ENCODE measurements at regions not wholly inside any gene's neighbourhood (a gene's known extent, or its start where the extent isn't known, plus 50 kb on each side); places are given as distances from the start of the nearest gene placed in this dataset.
A peak's percentile ranks its signal among the peaks of the same experiment; 100 is the strongest.
"Not testable (repeated sequence)": the region's sequence is repeated elsewhere in the genome, so short reads cannot be mapped to it uniquely, and the experiment has no call there.

DNA sequence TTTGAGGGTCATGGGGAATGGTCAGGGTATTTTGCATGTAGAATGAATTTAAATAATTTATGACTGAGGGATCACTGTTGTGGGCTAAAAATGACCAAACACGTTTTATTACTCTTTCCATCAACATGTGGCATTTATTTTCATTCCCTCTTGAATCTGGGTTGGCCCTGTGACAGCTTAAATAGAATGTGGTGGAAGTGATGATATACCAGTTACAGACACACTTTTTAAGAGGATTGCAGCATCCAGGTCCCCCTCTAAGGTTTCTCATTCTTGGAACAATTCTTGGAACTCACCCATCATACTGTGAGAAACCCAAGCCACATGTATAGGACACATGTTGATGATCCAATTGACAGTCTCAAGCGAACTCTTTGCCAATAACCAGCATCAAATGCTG, 272.4 kb downstream of the ETV1 start:
- no peak overlapping the region for H3K27ac ChIP-seq (ENCODE audit: low read depth, low read length, severe bottlenecking)
- 75 to 83% methylated on average over 1 of the region's 2 CpGs for WGBS, 2 experiments (ENCODE audit: insufficient coverage in 2 of 2)
- no peaks in the 10 kb centered on the region for H3K9me3 ChIP-seq (ENCODE audit: control insufficient read depth, low read length)
- H3K4me3 ChIP-seq (ENCODE audit: extremely low read depth, insufficient read depth, low read length, poor library complexity, severe bottlenecking) = no peak overlapping the region
- no peaks in the 10 kb centered on the region for H3K4me1 ChIP-seq (ENCODE audit: control insufficient read depth, insufficient read depth, low read length, poor library complexity, severe bottlenecking)
- no peaks in the 10 kb centered on the region for H3K36me3 ChIP-seq (ENCODE audit: control insufficient read depth, insufficient read depth, low read length)

DNA sequence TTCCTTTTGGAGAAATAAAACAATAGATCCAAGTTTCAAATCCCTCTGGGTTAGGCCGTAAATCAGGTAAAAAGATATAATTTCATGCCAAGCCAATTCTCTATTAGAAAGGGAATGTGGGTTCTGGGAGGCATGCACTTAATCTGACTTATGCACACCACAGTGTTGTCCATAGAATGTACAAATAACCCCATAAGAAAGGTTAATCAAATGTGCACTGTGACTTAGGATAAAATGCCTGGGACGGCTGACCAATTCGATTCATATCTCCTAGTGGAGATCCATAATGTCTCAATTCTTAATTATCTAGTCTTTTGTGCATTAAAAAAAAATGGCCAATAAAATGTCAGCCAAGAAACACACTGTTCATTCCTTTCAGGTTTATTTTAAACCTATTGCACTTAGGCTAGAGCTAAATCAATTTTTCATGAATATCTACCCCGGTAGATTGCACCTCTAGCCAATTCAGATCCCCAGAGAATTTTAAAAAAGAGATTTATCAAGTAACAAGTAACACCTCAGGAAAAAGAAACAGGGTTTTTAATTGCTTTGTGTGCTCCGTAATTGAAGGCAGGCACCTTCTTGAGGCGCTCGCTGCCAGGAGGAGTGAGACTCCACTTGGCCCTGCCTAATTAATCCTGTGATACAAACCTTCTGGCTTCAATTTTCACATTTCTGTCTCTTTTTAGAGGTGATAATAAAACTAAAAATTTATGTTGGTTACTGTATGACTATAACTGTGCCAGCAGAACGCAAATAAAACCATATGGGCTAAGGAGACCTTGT, 265.1 kb downstream of the ETV1 start:
- H3K4me1 ChIP-seq (ENCODE audit: control insufficient read depth, insufficient read depth, low read length, poor library complexity, severe bottlenecking) = no peaks in the 10 kb centered on the region
- H3K4me3 ChIP-seq (ENCODE audit: extremely low read depth, insufficient read depth, low read length, poor library complexity, severe bottlenecking) = no peak overlapping the region
- H3K9me3 ChIP-seq (ENCODE audit: control insufficient read depth, low read length) = no peaks in the 10 kb centered on the region
- no peaks in the 10 kb centered on the region for H3K36me3 ChIP-seq (ENCODE audit: control insufficient read depth, insufficient read depth, low read length)
- no peak overlapping the region for H3K27ac ChIP-seq (ENCODE audit: low read depth, low read length, severe bottlenecking)
- WGBS, 2 experiments (ENCODE audit: insufficient coverage in 2 of 2) = 93 to 94% methylated on average over 4 to 5 of the region's 8 CpGs

DNA sequence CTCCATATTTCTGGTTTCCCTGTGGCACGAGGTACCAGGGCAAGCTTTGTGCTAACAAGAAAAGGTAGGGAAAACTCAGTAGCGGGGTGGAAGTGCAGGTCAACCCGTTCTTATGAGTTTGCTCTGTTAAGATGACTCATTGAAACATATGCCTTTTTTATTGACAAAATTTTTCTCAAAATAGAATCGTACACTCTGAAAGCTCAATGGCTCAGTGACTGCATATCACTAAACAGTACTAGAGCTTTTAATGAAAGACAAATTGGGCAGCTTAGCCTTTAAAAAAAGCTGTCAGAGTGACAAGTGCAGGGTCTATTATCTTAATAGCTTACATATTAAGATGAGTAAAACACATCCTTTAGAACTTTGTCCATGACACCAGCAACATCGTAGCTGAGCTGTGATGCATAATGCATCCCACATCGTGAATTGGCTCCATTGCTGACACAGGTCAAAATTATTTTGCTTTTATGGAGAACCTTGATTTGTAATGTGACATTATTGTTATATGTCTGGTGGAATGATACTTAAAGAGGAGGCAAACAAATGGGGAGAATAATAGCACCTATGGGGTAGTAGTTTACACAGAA, 264.4 kb downstream of the ETV1 start:
- WGBS, 2 experiments (ENCODE audit: insufficient coverage in 2 of 2) = 88 to 92% methylated on average over 2 to 3 of the region's 6 CpGs
- Histone ChIP-seq H3K9me3 (ENCODE audit: control insufficient read depth, low read length) (no peaks in the 10 kb centered on the region), H3K4me3 (ENCODE audit: extremely low read depth, insufficient read depth, low read length, poor library complexity, severe bottlenecking) (no peak overlapping the region), H3K27ac (ENCODE audit: low read depth, low read length, severe bottlenecking) (no peak overlapping the region), H3K36me3 (ENCODE audit: control insufficient read depth, insufficient read depth, low read length) (no peaks in the 10 kb centered on the region), H3K4me1 (ENCODE audit: control insufficient read depth, insufficient read depth, low read length, poor library complexity, severe bottlenecking) (no peaks in the 10 kb centered on the region)

DNA sequence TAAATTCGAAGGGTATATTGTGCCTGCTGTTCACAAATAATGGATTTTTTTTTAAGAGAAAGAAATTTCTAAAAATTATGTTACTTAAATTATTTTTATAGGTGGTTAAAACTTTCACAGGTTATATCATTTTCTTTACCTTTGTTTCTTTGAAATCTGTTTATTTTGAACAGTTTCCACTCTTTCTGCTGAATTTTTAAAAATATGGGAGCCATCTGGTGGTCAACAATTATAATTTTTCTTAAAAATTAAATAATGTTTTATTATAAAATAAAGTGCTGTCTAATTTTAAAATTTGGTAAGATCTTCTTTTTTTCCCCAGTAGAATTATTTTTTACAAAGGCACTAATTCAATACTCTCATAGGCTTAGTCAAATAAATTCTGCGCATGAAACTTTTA, 263.9 kb downstream of the ETV1 start:
- WGBS, 2 experiments (ENCODE audit: insufficient coverage in 2 of 2) = 100% methylated on average over 1 to 2 of the region's 2 CpGs
- no peak overlapping the region for H3K27ac ChIP-seq (ENCODE audit: low read depth, low read length, severe bottlenecking)
- H3K36me3 ChIP-seq (ENCODE audit: control insufficient read depth, insufficient read depth, low read length) = no peaks in the 10 kb centered on the region
- no peaks in the 10 kb centered on the region for H3K9me3 ChIP-seq (ENCODE audit: control insufficient read depth, low read length)
- no peaks in the 10 kb centered on the region for H3K4me1 ChIP-seq (ENCODE audit: control insufficient read depth, insufficient read depth, low read length, poor library complexity, severe bottlenecking)
- no peak overlapping the region for H3K4me3 ChIP-seq (ENCODE audit: extremely low read depth, insufficient read depth, low read length, poor library complexity, severe bottlenecking)

DNA sequence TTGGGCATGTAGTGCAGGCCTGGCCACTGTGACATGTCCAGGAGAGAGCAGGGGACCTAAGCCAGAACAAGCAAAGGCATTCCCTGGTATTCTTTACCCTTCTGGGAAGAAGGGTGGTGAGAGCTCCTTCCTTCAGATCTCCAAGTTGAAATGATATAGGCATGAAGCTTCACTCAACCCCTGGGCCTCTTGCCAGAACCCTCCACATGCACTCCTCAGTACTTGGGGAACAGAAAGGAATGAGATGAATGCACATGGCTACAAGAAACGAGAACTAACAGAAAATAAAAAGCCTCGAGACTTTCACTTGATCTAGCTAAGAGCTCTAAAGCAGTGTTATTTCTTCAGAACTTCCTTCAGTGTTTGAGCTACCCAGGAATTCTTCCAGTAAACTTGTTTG, 262.2 kb downstream of the ETV1 start:
- 100% methylated on average over 1 of the region's 2 CpGs for WGBS, 2 experiments (ENCODE audit: insufficient coverage in 2 of 2)
- no peak overlapping the region for H3K27ac ChIP-seq (ENCODE audit: low read depth, low read length, severe bottlenecking)

DNA sequence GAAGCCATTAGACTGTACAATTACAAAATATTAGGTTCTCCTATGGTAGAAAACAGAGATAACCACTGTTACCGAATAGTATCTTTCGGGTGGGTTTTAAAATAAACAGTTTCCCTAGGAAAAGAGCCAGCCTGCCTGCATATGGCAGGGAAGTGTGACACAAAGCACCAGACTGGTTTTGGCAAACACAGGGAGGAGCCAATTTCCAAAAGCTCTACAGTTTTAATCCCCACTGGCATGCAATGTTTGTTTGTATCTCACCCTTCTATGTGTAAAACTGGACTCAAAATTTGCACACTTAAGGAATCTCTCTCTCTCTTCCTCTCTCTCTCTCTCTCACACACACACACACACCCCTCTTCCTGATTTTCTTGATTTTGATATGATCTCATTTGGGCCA, 261.7 kb downstream of the ETV1 start:
- WGBS, 2 experiments (ENCODE audit: insufficient coverage in 2 of 2) = 100% methylated on average over 2 of the region's 2 CpGs; no CpG with 5 or more reads in 1 of the 2 experiments
- Histone ChIP-seq H3K27ac (ENCODE audit: low read depth, low read length, severe bottlenecking) (no peak overlapping the region), H3K9me3 (ENCODE audit: control insufficient read depth, low read length) (no peaks in the 10 kb centered on the region), H3K4me1 (ENCODE audit: control insufficient read depth, insufficient read depth, low read length, poor library complexity, severe bottlenecking) (no peaks in the 10 kb centered on the region), H3K36me3 (ENCODE audit: control insufficient read depth, insufficient read depth, low read length) (no peaks in the 10 kb centered on the region), H3K4me3 (ENCODE audit: extremely low read depth, insufficient read depth, low read length, poor library complexity, severe bottlenecking) (no peak overlapping the region)

More for the DNA sequence above, 262.2 kb downstream of the ETV1 start:
- H3K4me3 ChIP-seq (ENCODE audit: extremely low read depth, insufficient read depth, low read length, poor library complexity, severe bottlenecking) = no peak overlapping the region
- H3K36me3 ChIP-seq (ENCODE audit: control insufficient read depth, insufficient read depth, low read length) = no peaks in the 10 kb centered on the region
- H3K9me3 ChIP-seq (ENCODE audit: control insufficient read depth, low read length) = no peaks in the 10 kb centered on the region
- no peaks in the 10 kb centered on the region for H3K4me1 ChIP-seq (ENCODE audit: control insufficient read depth, insufficient read depth, low read length, poor library complexity, severe bottlenecking)

DNA sequence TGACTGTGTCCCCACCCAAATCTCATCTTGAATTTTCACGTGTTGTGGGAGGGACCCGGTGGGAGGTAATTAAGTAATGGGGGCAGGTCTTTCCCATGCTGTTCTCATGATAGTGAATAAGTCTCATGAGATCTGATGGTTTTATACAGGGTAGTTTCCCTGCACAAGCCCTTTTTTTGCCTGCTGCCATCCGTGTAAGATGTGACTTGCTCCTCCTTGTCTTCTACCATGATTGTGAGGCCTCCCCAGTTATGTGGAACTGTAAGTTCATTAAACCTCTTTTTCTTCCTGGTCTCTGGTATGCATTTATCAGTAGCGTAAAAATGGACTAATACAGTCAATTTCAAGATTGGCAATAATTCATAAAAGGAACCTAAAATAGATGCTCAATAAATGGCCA, 261.0 kb downstream of the ETV1 start:
- H3K36me3 ChIP-seq (ENCODE audit: control insufficient read depth, insufficient read depth, low read length); H3K4me1 ChIP-seq (ENCODE audit: control insufficient read depth, insufficient read depth, low read length, poor library complexity, severe bottlenecking); H3K9me3 ChIP-seq (ENCODE audit: control insufficient read depth, low read length); H3K27ac ChIP-seq (ENCODE audit: low read depth, low read length, severe bottlenecking); H3K4me3 ChIP-seq (ENCODE audit: extremely low read depth, insufficient read depth, low read length, poor library complexity, severe bottlenecking): not testable (repeated sequence)
- 83 to 92% methylated on average over 1 to 3 of the region's 4 CpGs for WGBS, 2 experiments (ENCODE audit: insufficient coverage in 2 of 2)

DNA sequence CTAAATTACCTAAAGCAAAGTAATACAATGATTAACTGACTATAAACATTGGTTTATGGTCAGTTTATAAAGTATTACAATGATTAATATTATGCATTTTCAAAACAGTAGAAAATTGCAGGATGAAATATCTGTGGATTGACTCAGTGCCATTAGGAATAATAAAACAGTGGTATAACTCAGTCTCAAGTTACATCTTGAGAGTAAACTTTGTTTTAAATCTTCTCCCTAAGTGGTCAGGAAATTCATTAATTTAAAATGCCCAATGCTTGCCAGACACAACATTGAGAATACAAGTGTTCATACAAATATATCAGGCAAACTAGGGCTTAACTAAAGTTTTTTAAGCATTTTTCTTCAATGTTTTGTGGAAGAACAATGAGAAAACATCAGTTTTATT, 257.8 kb downstream of the ETV1 start:
- Histone ChIP-seq H3K27ac (ENCODE audit: low read depth, low read length, severe bottlenecking) (no peak overlapping the region), H3K36me3 (ENCODE audit: control insufficient read depth, insufficient read depth, low read length) (no peaks in the 10 kb centered on the region), H3K9me3 (ENCODE audit: control insufficient read depth, low read length) (no peaks in the 10 kb centered on the region), H3K4me3 (ENCODE audit: extremely low read depth, insufficient read depth, low read length, poor library complexity, severe bottlenecking) (no peak overlapping the region), H3K4me1 (ENCODE audit: control insufficient read depth, insufficient read depth, low read length, poor library complexity, severe bottlenecking) (no peaks in the 10 kb centered on the region)

DNA sequence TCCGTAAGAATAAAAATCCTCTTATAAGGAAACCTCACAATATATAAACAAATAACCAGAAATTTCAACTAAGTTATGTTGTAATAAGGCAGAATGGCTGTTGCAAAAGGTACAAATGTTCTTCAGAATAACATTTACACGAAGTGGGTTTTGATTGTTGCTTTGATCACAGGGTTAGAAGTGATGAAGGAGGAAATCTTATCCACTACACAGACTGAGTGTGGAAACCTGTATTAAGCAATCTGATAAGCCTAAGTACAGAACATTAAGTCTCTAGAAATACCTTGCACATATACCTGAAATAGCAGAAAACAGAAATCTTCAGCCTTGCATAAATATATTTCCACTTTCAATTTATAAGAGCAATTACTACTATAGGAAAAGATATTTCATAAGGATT, 251.9 kb downstream of the ETV1 start:
- no peaks in the 10 kb centered on the region for H3K9me3 ChIP-seq (ENCODE audit: control insufficient read depth, low read length)
- no peaks in the 10 kb centered on the region for H3K36me3 ChIP-seq (ENCODE audit: control insufficient read depth, insufficient read depth, low read length)
- H3K27ac ChIP-seq (ENCODE audit: low read depth, low read length, severe bottlenecking) = no peak overlapping the region
- H3K4me1 ChIP-seq (ENCODE audit: control insufficient read depth, insufficient read depth, low read length, poor library complexity, severe bottlenecking) = peaks cover 7% of the 10 kb centered on the region
- no peak overlapping the region for H3K4me3 ChIP-seq (ENCODE audit: extremely low read depth, insufficient read depth, low read length, poor library complexity, severe bottlenecking)
- WGBS, 2 experiments (ENCODE audit: insufficient coverage in 2 of 2) = no CpG with 5 or more reads among the region's 2 CpGs

DNA sequence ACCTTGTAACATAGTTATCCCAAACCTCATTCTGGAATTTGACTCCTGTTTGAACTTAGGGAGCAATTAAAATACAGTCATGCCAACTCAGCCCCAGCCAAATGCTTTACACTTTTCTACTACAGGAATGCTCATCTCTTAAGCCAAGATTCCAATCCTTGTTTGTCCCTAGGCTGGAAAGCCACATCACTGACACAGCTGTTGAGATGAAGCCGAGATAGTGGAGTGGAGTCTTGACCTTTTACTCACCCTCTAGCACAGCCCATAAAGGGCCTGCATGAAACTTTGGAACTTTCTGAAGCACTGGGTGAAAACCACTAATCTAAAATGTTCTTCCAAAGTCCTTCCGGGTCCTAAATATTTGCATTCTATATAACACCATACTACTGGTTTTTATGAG, 247.3 kb downstream of the ETV1 start:
- Histone ChIP-seq H3K36me3 (ENCODE audit: control insufficient read depth, insufficient read depth, low read length) (no peaks in the 10 kb centered on the region), H3K27ac (ENCODE audit: low read depth, low read length, severe bottlenecking) (peak overlapping the region; percentile 73), H3K4me3 (ENCODE audit: extremely low read depth, insufficient read depth, low read length, poor library complexity, severe bottlenecking) (no peak overlapping the region), H3K9me3 (ENCODE audit: control insufficient read depth, low read length) (no peaks in the 10 kb centered on the region), H3K4me1 (ENCODE audit: control insufficient read depth, insufficient read depth, low read length, poor library complexity, severe bottlenecking) (peaks cover 13% of the 10 kb centered on the region)
- WGBS, 2 experiments (ENCODE audit: insufficient coverage in 2 of 2) = 71 to 100% methylated on average over 1 to 2 of the region's 2 CpGs

DNA sequence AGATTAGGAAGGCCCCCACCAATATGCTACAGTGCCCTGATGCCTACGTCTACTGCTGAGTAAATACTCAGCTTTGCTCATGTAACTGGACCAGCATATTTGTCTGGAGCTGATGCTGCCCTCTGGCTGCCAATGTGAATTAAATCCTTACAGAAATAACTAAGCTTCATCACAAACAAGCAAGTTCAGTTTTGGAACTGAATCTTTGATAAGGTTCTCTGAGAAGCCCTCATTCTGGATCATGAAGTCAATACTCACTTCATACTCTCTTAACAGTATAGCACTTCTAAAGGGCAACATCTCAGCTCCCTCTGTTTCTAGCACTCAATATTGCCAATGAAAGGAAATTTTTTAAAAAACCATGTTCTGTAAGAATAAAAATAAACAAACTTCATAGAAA, 246.7 kb downstream of the ETV1 start:
- no peaks in the 10 kb centered on the region for H3K9me3 ChIP-seq (ENCODE audit: control insufficient read depth, low read length)
- no peak overlapping the region for H3K27ac ChIP-seq (ENCODE audit: low read depth, low read length, severe bottlenecking)
- WGBS, 2 experiments (ENCODE audit: insufficient coverage in 2 of 2) = 92% methylated on average over 1 of the region's 1 CpG; no CpG with 5 or more reads in 1 of the 2 experiments
- H3K36me3 ChIP-seq (ENCODE audit: control insufficient read depth, insufficient read depth, low read length) = no peaks in the 10 kb centered on the region
- H3K4me3 ChIP-seq (ENCODE audit: extremely low read depth, insufficient read depth, low read length, poor library complexity, severe bottlenecking) = no peak overlapping the region
- peaks cover 13% of the 10 kb centered on the region for H3K4me1 ChIP-seq (ENCODE audit: control insufficient read depth, insufficient read depth, low read length, poor library complexity, severe bottlenecking)
